ENCODE measurements at regions not wholly inside any gene's neighbourhood (a gene's known extent, or its start where the extent isn't known, plus 50 kb on each side); places are given as distances from the start of the nearest gene placed in this dataset.

GRCh38 chr1:181990728-181991127 lies 70.8 kb downstream of the ZNF648 start:
- TF ChIP-seq CTCF (IDR thresholded peaks at IDR 0.05 in 8 of 11, conservative IDR thresholded peaks at IDR 0.05 in 3 of 11) (no peak), POLR2A (IDR thresholded peaks at IDR 0.05) (no peak), POLR2AphosphoS5 (IDR thresholded peaks at IDR 0.05) (no peak)
